ENCODE measurements at regions not wholly inside any gene's neighbourhood (a gene's known extent, or its start where the extent isn't known, plus 50 kb on each side); places are given as distances from the start of the nearest gene placed in this dataset.

GRCh38 chr1:61572046-61572445, 152.9 kb downstream of the TM2D1 start:
- Histone ChIP-seq H3K9me3 (ENCODE audit: low read length) (no peaks in the 10 kb centered on the region; the same call in 1 of the 2 replicates), H3K9me2 (ENCODE audit: low read depth, low read length) (no peaks in the 10 kb centered on the region), H3K4me3 (ENCODE audit: low read depth, low read length, poor library complexity, severe bottlenecking) (no peak overlapping the region), H3K27me3 (ENCODE audit: insufficient read depth, low read length) (no peaks in the 10 kb centered on the region), H3K4me1 (ENCODE audit: insufficient read depth, low read length, severe bottlenecking) (no peaks in the 10 kb centered on the region), H4K20me1 (ENCODE audit: insufficient read depth, low read length) (no peaks in the 10 kb centered on the region), H3K27ac (ENCODE audit: low read depth, low read length, poor library complexity, severe bottlenecking) (no peak overlapping the region), H3F3A (ENCODE audit: insufficient read depth, low read length) (no peaks in the 10 kb centered on the region), H3K9ac (ENCODE audit: low read length) (no peak overlapping the region), H3K4me2 (ENCODE audit: low read length) (no peak overlapping the region), H3K79me2 (ENCODE audit: insufficient read depth, low read length) (no peaks in the 10 kb centered on the region), H3K36me3 (ENCODE audit: insufficient read depth, low read length) (no peaks in the 10 kb centered on the region), H2AFZ (ENCODE audit: low read length) (no peak overlapping the region)
- no peak for TF ChIP-seq EZH2 (IDR thresholded peaks at IDR 0.05; ENCODE audit: borderline replicate concordance, low read length)
- no peak for TF ChIP-seq CTCF (IDR thresholded peaks at IDR 0.05; ENCODE audit: low read length)

GRCh38 chr1:61570191-61570590, 154.8 kb downstream of the TM2D1 start:
- no peaks in the 10 kb centered on the region for H3K79me2 ChIP-seq (ENCODE audit: insufficient read depth, low read length)
- H3K4me1 ChIP-seq (ENCODE audit: insufficient read depth, low read length, severe bottlenecking): no peaks in the 10 kb centered on the region
- H3K9me2 ChIP-seq (ENCODE audit: low read depth, low read length): no peaks in the 10 kb centered on the region
- no peak overlapping the region for H3K4me2 ChIP-seq (ENCODE audit: low read length)
- H3F3A ChIP-seq (ENCODE audit: insufficient read depth, low read length): no peaks in the 10 kb centered on the region
- no peak overlapping the region for H2AFZ ChIP-seq (ENCODE audit: low read length)
- H3K27ac ChIP-seq (ENCODE audit: low read depth, low read length, poor library complexity, severe bottlenecking): no peak overlapping the region
- H3K4me3 ChIP-seq (ENCODE audit: low read depth, low read length, poor library complexity, severe bottlenecking): no peak overlapping the region
- H4K20me1 ChIP-seq (ENCODE audit: insufficient read depth, low read length): no peaks in the 10 kb centered on the region
- H3K36me3 ChIP-seq (ENCODE audit: insufficient read depth, low read length): no peaks in the 10 kb centered on the region; the same call in 1 of the 2 replicates
- peaks cover 8% of the 10 kb centered on the region for H3K9me3 ChIP-seq (ENCODE audit: low read length)
- no peak overlapping the region for H3K9ac ChIP-seq (ENCODE audit: low read length)
- H3K27me3 ChIP-seq (ENCODE audit: insufficient read depth, low read length): no peaks in the 10 kb centered on the region
- TF ChIP-seq CTCF (IDR thresholded peaks at IDR 0.05; ENCODE audit: low read length) (no peak), EZH2 (IDR thresholded peaks at IDR 0.05; ENCODE audit: borderline replicate concordance, low read length) (no peak)

GRCh38 chr1:61569303-61569621, 155.7 kb downstream of the TM2D1 start:
- Histone ChIP-seq H3K27me3 (ENCODE audit: insufficient read depth, low read length) (no peaks in the 10 kb centered on the region), H3K4me2 (ENCODE audit: low read length) (no peak overlapping the region), H3K27ac (ENCODE audit: low read depth, low read length, poor library complexity, severe bottlenecking) (no peak overlapping the region), H4K20me1 (ENCODE audit: insufficient read depth, low read length) (no peaks in the 10 kb centered on the region), H3K9me2 (ENCODE audit: low read depth, low read length) (no peaks in the 10 kb centered on the region), H3F3A (ENCODE audit: insufficient read depth, low read length) (no peaks in the 10 kb centered on the region), H3K9ac (ENCODE audit: low read length) (no peak overlapping the region), H3K9me3 (ENCODE audit: low read length) (peaks cover 8% of the 10 kb centered on the region), H3K36me3 (ENCODE audit: insufficient read depth, low read length) (no peaks in the 10 kb centered on the region; the same call in 1 of the 2 replicates), H2AFZ (ENCODE audit: low read length) (no peak overlapping the region), H3K4me1 (ENCODE audit: insufficient read depth, low read length, severe bottlenecking) (no peaks in the 10 kb centered on the region), H3K79me2 (ENCODE audit: insufficient read depth, low read length) (no peaks in the 10 kb centered on the region), H3K4me3 (ENCODE audit: low read depth, low read length, poor library complexity, severe bottlenecking) (no peak overlapping the region)
- TF ChIP-seq EZH2 (IDR thresholded peaks at IDR 0.05; ENCODE audit: borderline replicate concordance, low read length): no peak
- TF ChIP-seq CTCF (IDR thresholded peaks at IDR 0.05; ENCODE audit: low read length): no peak

Measured in OCI-LY1 (cell line).